ENCODE measurements at regions not wholly inside any gene's neighbourhood (a gene's known extent, or its start where the extent isn't known, plus 50 kb on each side); places are given as distances from the start of the nearest gene placed in this dataset.

- no peak for DNase-seq
These were observed 111.8 kb upstream of the IGF1 start for GRCh38 chr12:102592134-102592533.

GRCh38 chr12:102573237-102573636, 92.9 kb upstream of the IGF1 start:
- no peak for DNase-seq

- DNase-seq: no peak
These were observed 91.5 kb upstream of the IGF1 start for GRCh38 chr12:102571889-102572288.

GRCh38 chr12:102570256-102570655, 89.9 kb upstream of the IGF1 start:
- DNase-seq: no peak

- DNase-seq: no peak
These were observed 89.4 kb upstream of the IGF1 start for GRCh38 chr12:102569803-102570202.

- DNase-seq: no peak
These were observed 87.9 kb upstream of the IGF1 start for GRCh38 chr12:102568276-102568675.

- DNase-seq: no peak
These were observed 86.9 kb upstream of the IGF1 start for GRCh38 chr12:102567031-102567985.

- no peak for DNase-seq
These were observed 85.2 kb upstream of the IGF1 start for GRCh38 chr12:102565555-102565954.

- DNase-seq: no peak
These were observed 83.7 kb upstream of the IGF1 start for GRCh38 chr12:102564026-102564425.

- DNase-seq: no peak
These were observed 82.6 kb upstream of the IGF1 start for GRCh38 chr12:102562836-102563425.

- DNase-seq: no peak
These were observed 70.8 kb upstream of the IGF1 start for GRCh38 chr12:102551186-102551585.

GRCh38 chr12:102549691-102550090, 69.3 kb upstream of the IGF1 start:
- DNase-seq: no peak

- no peak for DNase-seq
These were observed 68.2 kb upstream of the IGF1 start for GRCh38 chr12:102548543-102548942.

GRCh38 chr12:102543494-102544485, 63.4 kb upstream of the IGF1 start:
- DNase-seq: no peak

GRCh38 chr12:102542816-102543440, 62.6 kb upstream of the IGF1 start:
- DNase-seq: no peak

- no peak for DNase-seq
These were observed 60.5 kb upstream of the IGF1 start for GRCh38 chr12:102540815-102541385.

- no peak for DNase-seq
These were observed 59.5 kb upstream of the IGF1 start for GRCh38 chr12:102539651-102540553.

GRCh38 chr12:102535306-102535705, 54.9 kb upstream of the IGF1 start:
- DNase-seq: no peak

GRCh38 chr12:102534899-102535298, 54.5 kb upstream of the IGF1 start:
- DNase-seq: no peak

- no peak for DNase-seq
These were observed 53.3 kb upstream of the IGF1 start for GRCh38 chr12:102533483-102534215.
